ENCODE measurements at regions not wholly inside any gene's neighbourhood (a gene's known extent, or its start where the extent isn't known, plus 50 kb on each side); places are given as distances from the start of the nearest gene placed in this dataset.

GRCh38 chr18:77590943-77591515, 341.4 kb downstream of the GALR1 start:
- DNase-seq (ENCODE audit: low read depth), result no peak
- TF ChIP-seq, protein P1, sequence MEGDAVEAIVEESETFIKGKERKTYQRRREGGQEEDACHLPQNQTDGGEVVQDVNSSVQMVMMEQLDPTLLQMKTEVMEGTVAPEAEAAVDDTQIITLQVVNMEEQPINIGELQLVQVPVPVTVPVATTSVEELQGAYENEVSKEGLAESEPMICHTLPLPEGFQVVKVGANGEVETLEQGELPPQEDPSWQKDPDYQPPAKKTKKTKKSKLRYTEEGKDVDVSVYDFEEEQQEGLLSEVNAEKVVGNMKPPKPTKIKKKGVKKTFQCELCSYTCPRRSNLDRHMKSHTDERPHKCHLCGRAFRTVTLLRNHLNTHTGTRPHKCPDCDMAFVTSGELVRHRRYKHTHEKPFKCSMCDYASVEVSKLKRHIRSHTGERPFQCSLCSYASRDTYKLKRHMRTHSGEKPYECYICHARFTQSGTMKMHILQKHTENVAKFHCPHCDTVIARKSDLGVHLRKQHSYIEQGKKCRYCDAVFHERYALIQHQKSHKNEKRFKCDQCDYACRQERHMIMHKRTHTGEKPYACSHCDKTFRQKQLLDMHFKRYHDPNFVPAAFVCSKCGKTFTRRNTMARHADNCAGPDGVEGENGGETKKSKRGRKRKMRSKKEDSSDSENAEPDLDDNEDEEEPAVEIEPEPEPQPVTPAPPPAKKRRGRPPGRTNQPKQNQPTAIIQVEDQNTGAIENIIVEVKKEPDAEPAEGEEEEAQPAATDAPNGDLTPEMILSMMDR (conservative IDR thresholded peaks at IDR 0.05; ENCODE audit: low read depth, low read length), result no peak
- H3K4me3 ChIP-seq (ENCODE audit: low read depth, low read length), result no peak overlapping the region

DNA sequence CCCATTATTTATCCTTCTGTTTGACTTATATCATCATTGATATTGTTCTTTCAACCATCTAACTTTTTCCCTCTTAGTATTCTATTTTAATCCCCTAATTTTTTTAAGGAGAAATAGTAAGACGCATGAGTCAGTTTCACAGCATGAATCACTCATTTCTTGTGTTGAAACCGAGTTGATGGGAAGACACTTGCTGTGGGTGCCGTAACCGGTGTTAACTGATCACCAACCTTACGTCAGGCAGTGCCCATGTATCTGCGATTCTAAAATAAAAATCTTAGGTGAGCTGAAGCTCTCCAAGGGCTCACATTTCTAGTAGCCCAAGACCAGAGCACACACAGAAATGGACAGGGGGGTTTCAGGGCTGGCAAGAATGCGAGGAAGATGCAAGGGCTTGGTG, 348.1 kb downstream of the GALR1 start:
- no peak for DNase-seq (ENCODE audit: low read depth)
- H3K4me3 ChIP-seq (ENCODE audit: low read depth, low read length), result no peak overlapping the region
- TF ChIP-seq, protein P1 (conservative IDR thresholded peaks at IDR 0.05; ENCODE audit: low read depth, low read length), result no peak

DNA sequence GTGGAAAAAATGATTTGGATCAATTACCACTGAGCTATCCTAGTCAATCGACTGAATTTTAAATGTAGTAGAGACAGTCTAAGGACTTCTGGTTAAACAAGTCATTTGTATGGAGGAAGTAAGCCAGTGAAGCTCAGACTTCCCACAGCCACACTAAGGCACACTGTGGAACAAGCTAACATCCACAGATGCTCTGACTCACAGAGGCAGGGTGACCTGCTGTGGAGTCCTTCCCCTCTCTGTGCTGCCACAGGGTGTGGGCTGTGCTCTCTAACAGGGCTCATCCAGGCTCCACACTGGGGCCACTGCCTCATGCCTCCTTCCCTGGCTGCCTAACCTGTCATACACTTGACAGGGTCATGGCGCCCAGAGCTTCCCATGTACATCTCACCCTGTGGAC, 351.0 kb downstream of the GALR1 start:
- no peak overlapping the region for H3K4me3 ChIP-seq (ENCODE audit: low read depth, low read length)
- TF ChIP-seq, protein P1 (conservative IDR thresholded peaks at IDR 0.05; ENCODE audit: low read depth, low read length), result no peak
- DNase-seq (ENCODE audit: low read depth), result no peak

DNA sequence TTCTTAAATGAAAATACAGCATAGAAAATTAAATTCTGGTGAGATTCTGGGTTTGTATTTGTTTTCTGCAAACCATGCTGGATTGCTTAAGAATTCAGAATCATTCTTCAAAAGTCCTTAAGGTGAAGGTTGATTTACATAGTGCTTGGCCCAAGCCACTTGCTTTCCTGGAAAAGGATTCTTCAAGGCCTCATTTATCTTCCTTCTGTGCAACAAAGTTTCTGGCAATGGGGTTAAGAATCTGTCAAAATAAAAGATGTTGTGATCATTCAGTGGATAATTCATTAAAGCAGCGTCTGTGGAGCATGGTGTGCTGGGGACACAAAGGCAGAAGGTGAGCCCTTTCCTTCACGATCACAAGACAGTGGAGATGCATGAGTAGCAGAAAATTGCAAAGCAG, 351.9 kb downstream of the GALR1 start:
- no peak for DNase-seq (ENCODE audit: low read depth)
- TF ChIP-seq, protein P1 (conservative IDR thresholded peaks at IDR 0.05; ENCODE audit: low read depth, low read length), result no peak
- no peak overlapping the region for H3K4me3 ChIP-seq (ENCODE audit: low read depth, low read length)

DNA sequence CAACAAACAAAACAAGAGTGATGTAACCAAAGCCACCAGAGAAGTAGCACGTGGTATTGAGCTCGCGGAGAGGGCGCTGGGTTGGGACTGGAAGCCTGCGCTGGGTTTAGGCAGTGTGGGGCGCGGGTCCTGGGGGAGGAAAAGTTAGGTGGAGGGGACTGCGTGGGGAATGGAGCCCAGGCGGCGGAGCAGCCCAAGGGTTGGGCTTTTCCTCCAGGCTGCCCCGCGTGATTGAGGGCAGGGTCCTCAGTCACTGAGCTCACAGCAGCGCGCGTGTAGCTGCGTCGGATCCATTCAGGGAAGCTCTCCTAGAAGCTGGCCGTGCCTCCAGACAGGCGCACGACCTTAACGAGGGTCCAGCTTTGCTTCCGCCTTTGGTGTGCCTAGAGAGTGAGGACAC, 357.4 kb downstream of the GALR1 start:
- TF ChIP-seq, protein P1 (conservative IDR thresholded peaks at IDR 0.05; ENCODE audit: low read depth, low read length), result no peak
- DNase-seq (ENCODE audit: low read depth), result no peak
- H3K4me3 ChIP-seq (ENCODE audit: low read depth, low read length), result no peak overlapping the region

- TF ChIP-seq, protein P1 (conservative IDR thresholded peaks at IDR 0.05; ENCODE audit: low read depth, low read length), result no peak
Measured at GRCh38 chr18:77608807-77609206, 359.2 kb downstream of the GALR1 start.

GRCh38 chr18:77617694-77618093, 368.0 kb downstream of the GALR1 start:
- no peak for DNase-seq (ENCODE audit: low read depth)
- TF ChIP-seq, protein P1 (conservative IDR thresholded peaks at IDR 0.05; ENCODE audit: low read depth, low read length), result no peak
- H3K4me3 ChIP-seq (ENCODE audit: low read depth, low read length), result no peak overlapping the region

More at GRCh38 chr18:77608807-77609206, 359.2 kb downstream of the GALR1 start:
- DNase-seq (ENCODE audit: low read depth), result no peak
- H3K4me3 ChIP-seq (ENCODE audit: low read depth, low read length), result no peak overlapping the region
